ENCODE measurements at regions not wholly inside any gene's neighbourhood (a gene's known extent, or its start where the extent isn't known, plus 50 kb on each side); places are given as distances from the start of the nearest gene placed in this dataset.

DNA sequence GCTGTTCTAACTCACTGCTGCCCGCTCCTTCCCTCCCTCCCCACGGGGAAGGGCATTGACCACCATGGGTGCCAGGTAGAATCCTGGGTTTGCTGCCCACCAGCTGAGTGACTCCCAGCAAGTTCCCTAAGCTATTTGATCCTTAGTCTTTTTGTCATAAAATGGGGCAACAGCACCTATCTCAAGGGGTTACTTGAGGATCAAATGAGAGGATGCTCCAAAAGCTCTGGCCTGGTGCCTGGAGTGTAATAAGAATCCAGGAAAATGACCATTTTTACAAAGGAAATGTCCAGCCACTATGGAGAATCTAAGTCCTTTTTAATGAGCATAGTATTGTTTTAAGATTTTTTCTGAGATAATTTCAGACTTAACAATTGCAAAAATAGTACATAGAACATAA, 61.4 kb upstream of the CMKLR1 start:
- Histone ChIP-seq H3K4me2 (ENCODE audit: low read depth, low read length) (no peak overlapping the region), H3K9ac (ENCODE audit: insufficient read depth, low read depth, low read length) (no peak overlapping the region), H4K20me1 (ENCODE audit: insufficient read depth, low read length) (no peaks in the 10 kb centered on the region), H3K9me3 (ENCODE audit: low read length) (no peaks in the 10 kb centered on the region), H2AFZ (ENCODE audit: low read length) (no peak overlapping the region), H3K27me3 (ENCODE audit: control insufficient read depth in 1 of 2, insufficient read depth in 2 of 2, low read length in 2 of 2) (no peaks in the 10 kb centered on the region), H3K27ac (ENCODE audit: extremely low read length, insufficient read depth, low read length) (no peak overlapping the region), H3K4me3 (replicated peaks in 1 of 3; ENCODE audit: insufficient read depth in 1 of 3, low read depth in 2 of 3, low read length in 3 of 3) (no peak overlapping the region), H3K79me2 (ENCODE audit: insufficient read depth, low read length) (no peaks in the 10 kb centered on the region), H3K36me3 (replicated peaks in 1 of 2; ENCODE audit: control insufficient read depth in 1 of 2, insufficient read depth in 2 of 2, low read length in 2 of 2) (no peaks in the 10 kb centered on the region), H3K4me1 (ENCODE audit: insufficient read depth, low read length) (no peaks in the 10 kb centered on the region)
- in situ Hi-C loops (cut with HindIII; ENCODE audit: extremely low pct_ligation_motif_present, low pct_unique_long_range_greater_than_20kb) = no loop called here
- CTCF ChIA-PET (ENCODE audit: low intra/inter-chr PET ratio, low total read pairs) = no interaction called here
- DNase-seq (ENCODE audit: low spot score) (no peak), ATAC-seq (no peak), FAIRE-seq (no peak)
- BruUV-seq (replicated peaks) = no TSS peak
- POLR2A ChIA-PET = no interaction called here
- 60% methylated on average over 1 of the region's 2 CpGs for WGBS (ENCODE audit: low lambda C conversion rate)
- intact Hi-C loops (cut with micrococcal nuclease; ENCODE audit: unreplicated experiment) = no loop called here
- no peak for TF ChIP-seq TOE1 (CRISPR knock-in tag; IDR thresholded peaks at IDR 0.05)
- no peak for TF ChIP-seq ELF4 (CRISPR knock-in tag; IDR thresholded peaks at IDR 0.05; ENCODE audit: borderline replicate concordance)
- no peak for TF ChIP-seq WIZ (CRISPR knock-in tag; IDR thresholded peaks at IDR 0.05)
- no peak for TF ChIP-seq RBM39 (IDR thresholded peaks at IDR 0.05; ENCODE audit: low read depth, low read length, poor library complexity, severe bottlenecking)
- no peak for TF ChIP-seq NFATC3 (CRISPR knock-in tag; IDR thresholded peaks at IDR 0.05)
- TF ChIP-seq, protein P1, sequence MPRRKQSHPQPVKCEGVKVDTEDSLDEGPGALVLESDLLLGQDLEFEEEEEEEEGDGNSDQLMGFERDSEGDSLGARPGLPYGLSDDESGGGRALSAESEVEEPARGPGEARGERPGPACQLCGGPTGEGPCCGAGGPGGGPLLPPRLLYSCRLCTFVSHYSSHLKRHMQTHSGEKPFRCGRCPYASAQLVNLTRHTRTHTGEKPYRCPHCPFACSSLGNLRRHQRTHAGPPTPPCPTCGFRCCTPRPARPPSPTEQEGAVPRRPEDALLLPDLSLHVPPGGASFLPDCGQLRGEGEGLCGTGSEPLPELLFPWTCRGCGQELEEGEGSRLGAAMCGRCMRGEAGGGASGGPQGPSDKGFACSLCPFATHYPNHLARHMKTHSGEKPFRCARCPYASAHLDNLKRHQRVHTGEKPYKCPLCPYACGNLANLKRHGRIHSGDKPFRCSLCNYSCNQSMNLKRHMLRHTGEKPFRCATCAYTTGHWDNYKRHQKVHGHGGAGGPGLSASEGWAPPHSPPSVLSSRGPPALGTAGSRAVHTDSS (CRISPR knock-in tag; conservative IDR thresholded peaks at IDR 0.05) = no peak
- TF ChIP-seq NBN (conservative IDR thresholded peaks at IDR 0.05) = no peak
- no peak for TF ChIP-seq CHD4 (IDR thresholded peaks at IDR 0.05; ENCODE audit: borderline replicate concordance, low read length)
- TF ChIP-seq ZNF558 (CRISPR knock-in tag; IDR thresholded peaks at IDR 0.05; ENCODE audit: borderline replicate concordance) = no peak
- no peak for TF ChIP-seq ZNF816 (CRISPR knock-in tag; IDR thresholded peaks at IDR 0.05; ENCODE audit: borderline replicate concordance)
- no peak for TF ChIP-seq ZNF572 (CRISPR knock-in tag; IDR thresholded peaks at IDR 0.05)
- no peak for TF ChIP-seq ZNF24 (IDR thresholded peaks at IDR 0.05)
- no peak for TF ChIP-seq ZNF598 (CRISPR knock-in tag; IDR thresholded peaks at IDR 0.05; ENCODE audit: borderline replicate concordance)
